ENCODE measurements at regions not wholly inside any gene's neighbourhood (a gene's known extent, or its start where the extent isn't known, plus 50 kb on each side); places are given as distances from the start of the nearest gene placed in this dataset.

- TF ChIP-seq CTCF (IDR thresholded peaks at IDR 0.05) (no peak), POLR2A (IDR thresholded peaks at IDR 0.05) (no peak)
Measured at GRCh38 chr13:79847882-79848592, 367.1 kb downstream of the NDFIP2 start.
